ENCODE measurements at regions not wholly inside any gene's neighbourhood (a gene's known extent, or its start where the extent isn't known, plus 50 kb on each side); places are given as distances from the start of the nearest gene placed in this dataset.

GRCh38 chr13:50400035-50400726 is 384.9 kb downstream of the KCNRG start:
- DNase-seq: no peak

- no peak for DNase-seq
Observed at GRCh38 chr13:50401049-50401505, 385.8 kb downstream of the KCNRG start.

- no peak for DNase-seq
Observed at GRCh38 chr13:50401721-50402465, 386.6 kb downstream of the KCNRG start.

- peak; percentile 85 for DNase-seq
Observed at GRCh38 chr13:50403311-50403710, 388.1 kb downstream of the KCNRG start.

GRCh38 chr13:50404116-50404515 is 388.9 kb downstream of the KCNRG start:
- no peak for DNase-seq

GRCh38 chr13:50404769-50405168 is 389.5 kb downstream of the KCNRG start:
- no peak for DNase-seq

GRCh38 chr13:50406831-50407230 is 391.6 kb downstream of the KCNRG start:
- no peak for DNase-seq

- no peak for DNase-seq
Observed at GRCh38 chr13:50408068-50408467, 392.8 kb downstream of the KCNRG start.

GRCh38 chr13:50409220-50409619 is 394.0 kb downstream of the KCNRG start:
- no peak for DNase-seq

GRCh38 chr13:50410921-50411746 is 395.9 kb downstream of the KCNRG start:
- DNase-seq: no peak

- no peak for DNase-seq
Observed at GRCh38 chr13:50412046-50412617, 396.9 kb downstream of the KCNRG start.

- no peak for DNase-seq
Observed at GRCh38 chr13:50414640-50415039, 399.4 kb downstream of the KCNRG start.

- DNase-seq: no peak
Observed at GRCh38 chr13:50415428-50415827, 400.2 kb downstream of the KCNRG start.

- no peak for DNase-seq
Observed at GRCh38 chr13:50417597-50417996, 402.4 kb downstream of the KCNRG start.

- DNase-seq: no peak
Observed at GRCh38 chr13:50419331-50419865, 404.2 kb downstream of the KCNRG start.

GRCh38 chr13:50419896-50420295 is 404.7 kb downstream of the KCNRG start:
- no peak for DNase-seq

- DNase-seq: no peak
Observed at GRCh38 chr13:50420718-50421472, 405.7 kb downstream of the KCNRG start.

GRCh38 chr13:50421473-50422130 is 406.4 kb downstream of the KCNRG start:
- peak; percentile 6 for DNase-seq

GRCh38 chr13:50422181-50423148 is 407.2 kb downstream of the KCNRG start:
- DNase-seq: peak; percentile 5

GRCh38 chr13:50424993-50425392 is 409.7 kb downstream of the KCNRG start:
- DNase-seq: no peak
